Ovary (tissue), 3 donors: ENCODE measurements at regions not wholly inside any gene's neighbourhood (a gene's known extent, or its start where the extent isn't known, plus 50 kb on each side); places are given as distances from the start of the nearest gene placed in this dataset.

Experiments used
- CTCF ChIP-seq, 3 donors: fragments of 450-650 bp in 2 of 3; fragments of 200-600 bp in 1 of 3; IDR thresholded peaks; one replicate each; pipeline versions ENCODE4 v1.5.1 to v1.8.0; 2016 to 2022; ENCODE audit warnings: antibody characterized with exemption in 3 of 3, mild to moderate bottlenecking in 1 of 3
- EP300 ChIP-seq: sonication (generic); formaldehyde crosslinking; IDR thresholded peaks from one replicate; pipeline ENCODE4 v1.6.1; 2017; ENCODE audit warnings: antibody characterized with exemption
- POLR2A ChIP-seq: fragments of 450-650 bp; IDR thresholded peaks from one replicate; pipeline ENCODE4 v1.6.1; 2017; ENCODE audit warnings: antibody characterized with exemption, mild to moderate bottlenecking, moderate library complexity
- donor health status: DM: no; HTN: no; CAD: no.

- no peak for TF ChIP-seq EP300
- no peak for TF ChIP-seq CTCF (IDR thresholded peaks at IDR 0.05)
- TF ChIP-seq POLR2A = no peak
Observed at GRCh38 chr9:135017899-135018298, 69.6 kb upstream of the OLFM1 start.
